D721Med (cell line): ENCODE measurements at regions not wholly inside any gene's neighbourhood (a gene's known extent, or its start where the extent isn't known, plus 50 kb on each side); places are given as distances from the start of the nearest gene placed in this dataset.
A peak's percentile ranks its signal among the peaks of the same experiment; 100 is the strongest.

ENCODE experiments used
- DNase-seq: peaks from one replicate; pipeline ENCODE4 v3.0.0; 2011; ENCODE audit warnings: low spot score; ENCODE audit not compliant: insufficient read length
- FAIRE-seq: peaks from 2 replicates; lab custom pipeline; 2011; peaks lifted over from hg19 to GRCh38; lab: Jason Lieb, UNC
- CTCF ChIP-seq: IDR thresholded peaks from 2 replicates; pipeline ENCODE4 v1.5.1; 2012; ENCODE audit warnings: mild to moderate bottlenecking, control low read depth; ENCODE audit not compliant: insufficient read depth; ENCODE audit errors: missing control alignments

GRCh38 chr5:163692091-163692490 is 186.7 kb downstream of the MAT2B start:
- no peak for DNase-seq
- no peak for FAIRE-seq

GRCh38 chr5:163695830-163696578 is 190.6 kb downstream of the MAT2B start:
- FAIRE-seq (peak; percentile 90), DNase-seq (peak; percentile 21)
- TF ChIP-seq CTCF = peak; percentile 89

More at GRCh38 chr5:163692091-163692490, 186.7 kb downstream of the MAT2B start:
- no peak for TF ChIP-seq CTCF

GRCh38 chr5:163696579-163696887 is 191.1 kb downstream of the MAT2B start:
- FAIRE-seq (no peak), DNase-seq (no peak)
- TF ChIP-seq CTCF = no peak

- DNase-seq (no peak), FAIRE-seq (no peak)
- no peak for TF ChIP-seq CTCF
These were observed 200.8 kb downstream of the MAT2B start for GRCh38 chr5:163706053-163706771.

- FAIRE-seq (no peak), DNase-seq (no peak)
- TF ChIP-seq CTCF = no peak
These were observed 206.6 kb downstream of the MAT2B start for GRCh38 chr5:163712011-163712410.

- FAIRE-seq = no peak
- TF ChIP-seq CTCF = no peak
- no peak for DNase-seq
These were observed 212.9 kb downstream of the MAT2B start for GRCh38 chr5:163718272-163718671.

- TF ChIP-seq CTCF = no peak
- DNase-seq = no peak
- no peak for FAIRE-seq
These were observed 218.9 kb downstream of the MAT2B start for GRCh38 chr5:163724305-163724704.
